HepG2 (cell line): ENCODE measurements at regions not wholly inside any gene's neighbourhood (a gene's known extent, or its start where the extent isn't known, plus 50 kb on each side); places are given as distances from the start of the nearest gene placed in this dataset.

Experiments used
- ARID5B ChIP-seq: IDR thresholded peaks from 2 replicates; pipeline ENCODE4 v1.4.0; 2020; ENCODE audit warnings: mild to moderate bottlenecking, missing genetic modification reagents
- HMG20A ChIP-seq: IDR thresholded peaks from 2 replicates; pipeline ENCODE4 v1.6.1; 2016; ENCODE audit warnings: borderline replicate concordance
- HOMEZ ChIP-seq: IDR thresholded peaks from 2 replicates; pipeline ENCODE4 v1.6.1; 2016; ENCODE audit warnings: low read depth
- MEIS1 ChIP-seq: sonication (generic); formaldehyde crosslinking; IDR thresholded peaks from 2 replicates; pipeline ENCODE4 v1.9.0; 2021; ENCODE audit warnings: mild to moderate bottlenecking, missing genetic modification reagents, moderate library complexity, borderline replicate concordance
- MEIS2 ChIP-seq: sonication (generic); formaldehyde crosslinking; IDR thresholded peaks from 2 replicates; pipeline ENCODE4 v1.9.0; 2021; ENCODE audit warnings: mild to moderate bottlenecking, missing genetic modification reagents
- RARA ChIP-seq: IDR thresholded peaks from 2 replicates; pipeline ENCODE4 v1.6.1; 2016; ENCODE audit warnings: missing genetic modification reagents, missing compliant biosample characterization
- SIX1 ChIP-seq: sonication (generic); formaldehyde crosslinking; IDR thresholded peaks from 2 replicates; pipeline ENCODE4 v1.4.0; 2020; ENCODE audit warnings: missing genetic modification reagents, borderline replicate concordance
- SNRNP70 ChIP-seq: fragments of 200-400 bp; formaldehyde crosslinking; IDR thresholded peaks from 2 replicates; pipeline ENCODE4 v1.6.1; 2017; ENCODE audit warnings: mild to moderate bottlenecking, low read depth, low read length, moderate library complexity
- SOX6 ChIP-seq, 2 experiments: fragments of 450-650 bp in 1 of 2; sonication (generic) in 1 of 2; formaldehyde crosslinking in 1 of 2; IDR thresholded peaks; 2 replicates each; pipeline versions ENCODE4 v1.4.0 to v1.6.1; 2017 to 2020; ENCODE audit warnings: antibody characterized with exemption in 1 of 2, mild to moderate bottlenecking in 1 of 2, missing genetic modification reagents in 1 of 2
- ZBTB39 ChIP-seq: sonication (generic); formaldehyde crosslinking; IDR thresholded peaks from 2 replicates; pipeline ENCODE4 v1.5.0; 2020; ENCODE audit warnings: missing genetic modification reagents
- ZKSCAN1 ChIP-seq: fragments of 150-350 bp; IDR thresholded peaks from 2 replicates; pipeline ENCODE4 v1.6.1; 2014; ENCODE audit warnings: low read length
- ZNF263 ChIP-seq: sonication (generic); formaldehyde crosslinking; IDR thresholded peaks from 2 replicates; pipeline ENCODE4 v1.4.0; 2020; ENCODE audit warnings: missing genetic modification reagents
- ZNF747 ChIP-seq: sonication (generic); formaldehyde crosslinking; IDR thresholded peaks from 2 replicates; pipeline ENCODE4 v1.8.1; 2023; ENCODE audit warnings: missing genetic modification reagents, mild to moderate bottlenecking, borderline replicate concordance
- ZNF776 ChIP-seq: sonication (generic); formaldehyde crosslinking; IDR thresholded peaks from 2 replicates; pipeline ENCODE4 v1.4.0; 2020; ENCODE audit warnings: mild to moderate bottlenecking, missing genetic modification reagents
- TF ChIP-seq, protein P1 (sequence below): sonication (generic); formaldehyde crosslinking; IDR thresholded peaks from 2 replicates; pipeline ENCODE4 v1.4.0; 2020; ENCODE audit warnings: missing genetic modification reagents, borderline replicate concordance
- TF ChIP-seq, protein P2 (sequence below): IDR thresholded peaks from 2 replicates; pipeline ENCODE4 v1.6.1; 2012; ENCODE audit warnings: inconsistent platforms

DNA sequence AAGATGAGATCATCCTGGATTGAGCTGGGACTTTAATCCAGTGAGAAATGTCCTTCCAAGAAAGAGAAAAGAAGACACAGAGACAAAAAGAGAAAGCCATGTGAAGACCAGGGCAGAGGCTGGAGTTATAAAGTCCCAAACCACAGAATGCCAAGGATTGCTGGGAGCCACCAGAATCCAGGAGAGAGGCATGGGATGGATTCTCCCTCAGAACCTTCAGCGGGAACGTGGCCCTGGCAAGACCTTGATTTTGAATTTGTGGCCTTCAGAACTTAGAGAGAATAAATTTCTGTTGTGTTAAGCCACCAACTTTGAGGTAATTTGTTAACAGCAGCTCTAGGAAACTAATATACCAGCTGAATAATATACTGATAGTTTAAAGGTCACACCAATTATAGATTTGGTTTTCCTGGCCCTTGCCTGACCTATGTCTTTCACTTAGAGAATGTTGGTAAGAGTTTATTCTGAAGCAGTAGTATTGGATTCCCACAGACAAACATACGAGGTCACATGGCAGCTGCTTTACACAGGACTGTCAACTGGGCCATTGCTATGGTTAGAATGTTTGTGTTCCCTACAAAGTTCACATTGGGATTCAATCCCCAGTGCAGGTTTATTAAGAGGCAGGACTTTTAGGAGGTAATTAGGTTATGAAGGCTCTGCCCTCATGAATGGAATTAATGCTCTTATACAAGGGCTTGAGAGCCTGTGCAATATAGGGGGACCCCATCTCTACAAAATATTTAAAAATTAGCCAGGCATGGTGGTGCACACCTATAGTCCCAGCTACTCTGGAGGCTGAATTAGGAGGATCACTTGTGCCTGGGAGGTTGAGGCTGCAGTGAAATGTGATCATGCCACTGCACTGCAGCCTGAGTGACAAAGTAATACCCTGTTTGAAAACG lies 156.5 kb upstream of the EEA1 start (continued):
- TF ChIP-seq ZNF263 (CRISPR knock-in tag) (no peak), MEIS2 (CRISPR knock-in tag) (no peak), HMG20A (peak; percentile 37; the same call in 1 of the 2 replicates), HOMEZ (CRISPR knock-in tag) (peak; percentile 86; the same call in 1 of the 2 replicates), ZBTB39 (CRISPR knock-in tag) (no peak), SIX1 (CRISPR knock-in tag) (peak; percentile 64; the same call in 1 of the 2 replicates), SOX6 (IDR thresholded peaks at IDR 0.05) (no peak), SOX6 (CRISPR knock-in tag; IDR thresholded peaks at IDR 0.05) (peak; percentile 61), MEIS1 (CRISPR knock-in tag) (no peak), ZKSCAN1 (no peak), ZNF747 (CRISPR knock-in tag) (no peak), ARID5B (CRISPR knock-in tag) (peak; percentile 77), RARA (CRISPR knock-in tag) (peak; percentile 86), ZNF776 (CRISPR knock-in tag) (no peak), SNRNP70 (no peak)
- TF ChIP-seq, protein P1, sequence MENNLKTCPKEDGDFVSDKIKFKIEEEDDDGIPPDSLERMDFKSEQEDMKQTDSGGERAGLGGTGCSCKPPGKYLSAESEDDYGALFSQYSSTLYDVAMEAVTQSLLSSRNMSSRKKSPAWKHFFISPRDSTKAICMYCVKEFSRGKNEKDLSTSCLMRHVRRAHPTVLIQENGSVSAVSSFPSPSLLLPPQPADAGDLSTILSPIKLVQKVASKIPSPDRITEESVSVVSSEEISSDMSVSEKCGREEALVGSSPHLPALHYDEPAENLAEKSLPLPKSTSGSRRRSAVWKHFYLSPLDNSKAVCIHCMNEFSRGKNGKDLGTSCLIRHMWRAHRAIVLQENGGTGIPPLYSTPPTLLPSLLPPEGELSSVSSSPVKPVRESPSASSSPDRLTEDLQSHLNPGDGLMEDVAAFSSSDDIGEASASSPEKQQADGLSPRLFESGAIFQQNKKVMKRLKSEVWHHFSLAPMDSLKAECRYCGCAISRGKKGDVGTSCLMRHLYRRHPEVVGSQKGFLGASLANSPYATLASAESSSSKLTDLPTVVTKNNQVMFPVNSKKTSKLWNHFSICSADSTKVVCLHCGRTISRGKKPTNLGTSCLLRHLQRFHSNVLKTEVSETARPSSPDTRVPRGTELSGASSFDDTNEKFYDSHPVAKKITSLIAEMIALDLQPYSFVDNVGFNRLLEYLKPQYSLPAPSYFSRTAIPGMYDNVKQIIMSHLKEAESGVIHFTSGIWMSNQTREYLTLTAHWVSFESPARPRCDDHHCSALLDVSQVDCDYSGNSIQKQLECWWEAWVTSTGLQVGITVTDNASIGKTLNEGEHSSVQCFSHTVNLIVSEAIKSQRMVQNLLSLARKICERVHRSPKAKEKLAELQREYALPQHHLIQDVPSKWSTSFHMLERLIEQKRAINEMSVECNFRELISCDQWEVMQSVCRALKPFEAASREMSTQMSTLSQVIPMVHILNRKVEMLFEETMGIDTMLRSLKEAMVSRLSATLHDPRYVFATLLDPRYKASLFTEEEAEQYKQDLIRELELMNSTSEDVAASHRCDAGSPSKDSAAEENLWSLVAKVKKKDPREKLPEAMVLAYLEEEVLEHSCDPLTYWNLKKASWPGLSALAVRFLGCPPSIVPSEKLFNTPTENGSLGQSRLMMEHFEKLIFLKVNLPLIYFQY (CRISPR knock-in tag): peak; percentile 66; the same call in 1 of the 2 replicates
- TF ChIP-seq, protein P2, sequence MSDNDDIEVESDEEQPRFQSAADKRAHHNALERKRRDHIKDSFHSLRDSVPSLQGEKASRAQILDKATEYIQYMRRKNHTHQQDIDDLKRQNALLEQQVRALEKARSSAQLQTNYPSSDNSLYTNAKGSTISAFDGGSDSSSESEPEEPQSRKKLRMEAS: peak; percentile 38; the same call in 1 of the 2 replicates
